Mammary epithelial cell (primary cell): ENCODE measurements at regions not wholly inside any gene's neighbourhood (a gene's known extent, or its start where the extent isn't known, plus 50 kb on each side); places are given as distances from the start of the nearest gene placed in this dataset.

ENCODE experiments used
- CTCF ChIP-seq, 2 donors: IDR thresholded peaks in 1 of 2; conservative IDR thresholded peaks in 1 of 2; 2 replicates each; pipeline ENCODE4 v1.5.1; 2011 to 2012; ENCODE audit warnings: inconsistent platforms in 2 of 2, low read length in 2 of 2, mild to moderate bottlenecking in 2 of 2, control low read depth in 1 of 2, low read depth in 1 of 2; ENCODE audit not compliant: insufficient read depth in 1 of 2; ENCODE audit errors: extremely low read depth in 1 of 2
- EZH2 ChIP-seq: IDR thresholded peaks from 2 replicates; pipeline ENCODE4 v1.6.1; 2012; ENCODE audit warnings: low read length, inconsistent platforms, borderline replicate concordance

- TF ChIP-seq CTCF (conservative IDR thresholded peaks at IDR 0.05 in 1 of 2, IDR thresholded peaks at IDR 0.05 in 1 of 2; ENCODE audit: extremely low read depth in 1 of 2, insufficient read depth in 1 of 2, low read depth in 1 of 2, low read length in 2 of 2) = no peak
- TF ChIP-seq EZH2 = no peak
Measured at GRCh38 chr2:144730711-144731110, 210.8 kb upstream of the ZEB2 start.
